ENCODE measurements at regions not wholly inside any gene's neighbourhood (a gene's known extent, or its start where the extent isn't known, plus 50 kb on each side); places are given as distances from the start of the nearest gene placed in this dataset.

- no peak overlapping the region for H3K4me3 ChIP-seq
- DNase-seq, result no peak
These were observed 188.9 kb downstream of the KCTD12 start for GRCh38 chr13:76697288-76697687.

DNA sequence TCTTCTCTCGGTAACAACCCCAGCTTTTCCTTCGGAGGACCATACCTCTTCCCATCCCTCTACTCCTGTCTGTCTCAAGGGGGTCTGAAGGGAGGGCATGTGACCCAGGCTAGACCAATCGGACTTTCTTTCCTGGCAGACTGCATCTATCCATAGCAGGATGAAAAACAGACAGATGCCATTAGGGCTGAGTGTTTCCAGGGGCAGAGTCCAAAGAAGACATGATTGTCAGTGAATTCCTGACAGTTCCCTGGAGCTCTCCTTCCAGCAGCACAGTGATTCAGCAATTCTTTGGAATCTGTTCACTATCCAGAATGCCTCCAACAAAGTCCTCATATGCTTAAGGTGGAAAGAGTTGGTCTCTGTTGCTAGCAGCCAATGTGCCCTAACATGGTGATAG is 189.8 kb downstream of the KCTD12 start:
- DNase-seq, result no peak
- Histone ChIP-seq H3K27me3 (no peaks in the 10 kb centered on the region), H3K36me3 (no peaks in the 10 kb centered on the region), H3K9me3 (no peaks in the 10 kb centered on the region), H3K4me1 (peaks cover 0 to 8% (median 0%) of the 10 kb centered on the region in 9 donors), H3K4me3 (no peak overlapping the region), H3K27ac (no peak overlapping the region)
- 49 to 60% methylated on average over 3 of the region's 3 CpGs for WGBS, 2 donors
- no peak for TF ChIP-seq CTCF (IDR thresholded peaks at IDR 0.05)
- intact Hi-C loops (cut with DNase I), result no loop called here
- ATAC-seq, result peak in 2 of 8 donors; percentile 14 to 34

More at GRCh38 chr13:76697288-76697687, 188.9 kb downstream of the KCTD12 start:
- Histone ChIP-seq H3K4me1 (peaks cover 0 to 8% (median 0%) of the 10 kb centered on the region in 9 donors), H3K27me3 (no peaks in the 10 kb centered on the region), H3K36me3 (no peaks in the 10 kb centered on the region), H3K27ac (no peak overlapping the region), H3K9me3 (no peaks in the 10 kb centered on the region)
- no peak for TF ChIP-seq CTCF (IDR thresholded peaks at IDR 0.05)
- intact Hi-C loops (cut with DNase I), result no loop called here
- 65 to 76% methylated on average over 2 of the region's 2 CpGs for WGBS, 2 donors
- ATAC-seq, result no peak

- Histone ChIP-seq H3K27me3 (no peaks in the 10 kb centered on the region), H3K4me1 (peaks cover 0 to 9% (median 0%) of the 10 kb centered on the region in 9 donors), H3K27ac (no peak overlapping the region), H3K9me3 (peaks cover 0 to 7% (median 0%) of the 10 kb centered on the region in 11 donors), H3K4me3 (no peak overlapping the region), H3K36me3 (no peaks in the 10 kb centered on the region)
- TF ChIP-seq CTCF (IDR thresholded peaks at IDR 0.05), result no peak
- no peak for DNase-seq
- ATAC-seq, result no peak
- 84 to 93% methylated on average over 2 of the region's 2 CpGs for WGBS, 2 donors
- intact Hi-C loops (cut with DNase I), result no loop called here
These were observed 193.1 kb downstream of the KCTD12 start for GRCh38 chr13:76693086-76693485.

DNA sequence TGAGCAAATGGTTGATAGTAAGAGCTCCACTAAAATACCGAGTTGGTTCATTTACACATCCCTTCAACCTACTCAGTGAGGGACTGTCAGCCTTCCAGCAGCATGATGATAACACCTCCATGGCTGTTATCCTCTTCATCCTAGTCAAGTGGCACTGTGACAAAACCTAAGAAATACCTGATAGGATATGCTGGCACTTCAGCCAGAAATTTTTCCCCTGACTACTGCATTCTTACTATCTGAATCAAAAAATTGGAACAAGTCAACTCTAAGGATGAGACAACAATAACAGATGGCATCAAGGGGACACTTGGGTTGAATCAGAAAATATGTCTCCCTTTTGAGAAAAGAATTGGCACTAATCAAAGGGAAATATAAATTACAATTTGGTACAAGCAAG is 193.9 kb downstream of the KCTD12 start:
- no peak overlapping the region for H3K4me3 ChIP-seq
- peaks cover 0 to 7% (median 0%) of the 10 kb centered on the region in 11 donors for H3K9me3 ChIP-seq
- no peaks in the 10 kb centered on the region for H3K36me3 ChIP-seq
- H3K27ac ChIP-seq, result no peak overlapping the region
- no peak for TF ChIP-seq CTCF (IDR thresholded peaks at IDR 0.05)
- ATAC-seq (no peak), DNase-seq (no peak)
- H3K27me3 ChIP-seq, result no peaks in the 10 kb centered on the region
- 36 to 42% methylated on average over 1 of the region's 1 CpG for WGBS, 2 donors
- H3K4me1 ChIP-seq, result peaks cover 0 to 17% (median 0%) of the 10 kb centered on the region in 9 donors
- intact Hi-C loops (cut with DNase I), result no loop called here
